Transverse colon (tissue), 4 donors: ENCODE measurements at regions not wholly inside any gene's neighbourhood (a gene's known extent, or its start where the extent isn't known, plus 50 kb on each side); places are given as distances from the start of the nearest gene placed in this dataset.

Source experiments
- DNase-seq: peaks from one replicate; pipeline ENCODE4 v3.0.0-alpha.2; 2019
- H3K27ac ChIP-seq, 4 donors: fragments of 200-600 bp; sonication (generic); 2 replicates each; pipeline ENCODE4 v1.5.1; 2016 to 2018; ENCODE audit warnings: inconsistent platforms in 4 of 4
- H3K27me3 ChIP-seq: fragments of 200-600 bp; sonication (generic); 2 replicates; pipeline ENCODE4 v1.5.1; 2017; ENCODE audit warnings: inconsistent platforms
- H3K36me3 ChIP-seq, 4 donors: fragments of 200-600 bp; sonication (generic); 2 replicates each; pipeline ENCODE4 v1.5.1; 2017 to 2019; ENCODE audit warnings: inconsistent platforms in 4 of 4
- H3K4me1 ChIP-seq, 4 donors: fragments of 200-600 bp; sonication (generic); 2 replicates each; pipeline ENCODE4 v1.5.1; 2017 to 2020; ENCODE audit warnings: inconsistent platforms in 4 of 4
- H3K4me3 ChIP-seq, 4 donors: fragments of 200-600 bp; sonication (generic); 1 replicate in 1 of 4; 2 replicates in 3 of 4; pipeline versions ENCODE4 v1.5.1 to v1.6.1; 2017 to 2019; ENCODE audit warnings: inconsistent platforms in 4 of 4
- H3K9me3 ChIP-seq, 2 donors: fragments of 200-600 bp; sonication (generic); 2 replicates each; pipeline ENCODE4 v1.5.1; 2017 to 2019; ENCODE audit warnings: inconsistent platforms in 2 of 2
- CTCF ChIP-seq, 5 experiments: fragments of 200-600 bp in 3 of 5; fragments of 450-650 bp in 2 of 5; sonication (generic) in 3 of 5; IDR thresholded peaks; 1 replicate in 2 of 5; 2 replicates in 3 of 5; pipeline ENCODE4 v1.5.1; 2016 to 2017; ENCODE audit warnings: antibody characterized with exemption in 5 of 5, inconsistent platforms in 3 of 5, mild to moderate bottlenecking in 2 of 5, moderate library complexity in 1 of 5
- EP300 ChIP-seq: sonication (generic); formaldehyde crosslinking; IDR thresholded peaks from one replicate; pipeline ENCODE4 v1.6.1; 2017; ENCODE audit warnings: antibody characterized with exemption, low read depth
- POLR2A ChIP-seq: fragments of 450-650 bp; IDR thresholded peaks from one replicate; pipeline ENCODE4 v1.6.1; 2016; ENCODE audit warnings: antibody characterized with exemption, mild to moderate bottlenecking, moderate library complexity
- POLR2AphosphoS5 ChIP-seq, 3 donors: sonication (generic); formaldehyde crosslinking; IDR thresholded peaks; one replicate each; pipeline ENCODE4 v1.6.1; 2016; ENCODE audit warnings: antibody characterized with exemption in 3 of 3
- WGBS, 2 donors: methylation state at CpG; one replicate each; pipeline ENCODE4 v1.1.5; 2018; ENCODE audit warnings: low coverage in 1 of 2; 5-methylcytosine and 5-hydroxymethylcytosine counted together
- in situ Hi-C, 4 donors: fragments of 200-750 bp; cut with MboI; loops; one replicate each; pipeline versions ENCODE4 v1.15.0 to v1.15.1; 2017; ENCODE audit warnings: low sequenced_read_pairs in 3 of 4, low pct_ligation_motif_present in 1 of 4, low pct_unique_long_range_greater_than_20kb in 1 of 4
- intact Hi-C: fragments of 100-400 bp; cut with DNase I; formaldehyde crosslinking; loops from one replicate; pipeline ENCODE4 v1.15.1; 2023; ENCODE audit warnings: low total_unique reads

- TF ChIP-seq CTCF (IDR thresholded peaks at IDR 0.05) (no peak), POLR2A (no peak), EP300 (no peak), POLR2AphosphoS5 (IDR thresholded peaks at IDR 0.05) (no peak)
- H3K27me3 ChIP-seq = no peaks in the 10 kb centered on the region
- no peaks in the 10 kb centered on the region for H3K9me3 ChIP-seq
- WGBS, 2 donors = 88% methylated on average over 5 of the region's 5 CpGs; no CpG with 5 or more reads in 1 of the 2 donors
- no peaks in the 10 kb centered on the region for H3K36me3 ChIP-seq
- no peak for DNase-seq
- no peak overlapping the region for H3K4me3 ChIP-seq
- intact Hi-C loops = no loop called here
- H3K27ac ChIP-seq = no peak overlapping the region
- H3K4me1 ChIP-seq = no peaks in the 10 kb centered on the region
- in situ Hi-C loops = no loop called here
These were observed 107.0 kb upstream of the ZNF716 start for GRCh38 chr7:57342954-57343353.

GRCh38 chr7:57343901-57344622 lies 105.9 kb upstream of the ZNF716 start:
- intact Hi-C loops (no loop called here), in situ Hi-C loops (no loop called here)
- Histone ChIP-seq H3K9me3 (no peaks in the 10 kb centered on the region), H3K4me1 (no peaks in the 10 kb centered on the region), H3K27me3 (no peaks in the 10 kb centered on the region), H3K36me3 (no peaks in the 10 kb centered on the region), H3K27ac (no peak overlapping the region), H3K4me3 (no peak overlapping the region)
- 72% methylated on average over 11 of the region's 15 CpGs; no CpG with 5 or more reads in 1 of the 2 donors for WGBS, 2 donors
- TF ChIP-seq EP300 (no peak), CTCF (IDR thresholded peaks at IDR 0.05) (no peak), POLR2AphosphoS5 (IDR thresholded peaks at IDR 0.05) (no peak), POLR2A (no peak)
- DNase-seq = no peak

- intact Hi-C loops = no loop called here
These were observed 105.0 kb upstream of the ZNF716 start for GRCh38 chr7:57344957-57345356.

GRCh38 chr7:57348646-57349269 lies 101.2 kb upstream of the ZNF716 start:
- Histone ChIP-seq H3K27ac (no peak overlapping the region), H3K4me3 (no peak overlapping the region), H3K9me3 (peaks cover 0 to 3% of the 10 kb centered on the region in 2 donors), H3K4me1 (no peaks in the 10 kb centered on the region), H3K27me3 (no peaks in the 10 kb centered on the region), H3K36me3 (no peaks in the 10 kb centered on the region)
- TF ChIP-seq POLR2AphosphoS5 (IDR thresholded peaks at IDR 0.05) = no peak
- no peak for TF ChIP-seq POLR2A
- TF ChIP-seq EP300 = no peak
- in situ Hi-C loops (no loop called here), intact Hi-C loops (no loop called here)
- no peak for DNase-seq
- 68% methylated on average over 7 of the region's 7 CpGs; no CpG with 5 or more reads in 1 of the 2 donors for WGBS, 2 donors

More at GRCh38 chr7:57344957-57345356, 105.0 kb upstream of the ZNF716 start:
- in situ Hi-C loops = no loop called here
- Histone ChIP-seq H3K4me1 (no peaks in the 10 kb centered on the region), H3K9me3 (no peaks in the 10 kb centered on the region), H3K36me3 (no peaks in the 10 kb centered on the region), H3K27ac (no peak overlapping the region), H3K4me3 (no peak overlapping the region), H3K27me3 (no peaks in the 10 kb centered on the region)
- WGBS, 2 donors = 80 to 86% methylated on average over 4 of the region's 4 CpGs
- TF ChIP-seq POLR2AphosphoS5 (IDR thresholded peaks at IDR 0.05) = no peak
- TF ChIP-seq CTCF (IDR thresholded peaks at IDR 0.05) = no peak
- no peak for DNase-seq
